ENCODE measurements at regions not wholly inside any gene's neighbourhood (a gene's known extent, or its start where the extent isn't known, plus 50 kb on each side); places are given as distances from the start of the nearest gene placed in this dataset.

GRCh38 chr6:156517088-156517487 lies 260.1 kb upstream of the ARID1B start:
- no peak for ATAC-seq
- TF ChIP-seq, protein P1, sequence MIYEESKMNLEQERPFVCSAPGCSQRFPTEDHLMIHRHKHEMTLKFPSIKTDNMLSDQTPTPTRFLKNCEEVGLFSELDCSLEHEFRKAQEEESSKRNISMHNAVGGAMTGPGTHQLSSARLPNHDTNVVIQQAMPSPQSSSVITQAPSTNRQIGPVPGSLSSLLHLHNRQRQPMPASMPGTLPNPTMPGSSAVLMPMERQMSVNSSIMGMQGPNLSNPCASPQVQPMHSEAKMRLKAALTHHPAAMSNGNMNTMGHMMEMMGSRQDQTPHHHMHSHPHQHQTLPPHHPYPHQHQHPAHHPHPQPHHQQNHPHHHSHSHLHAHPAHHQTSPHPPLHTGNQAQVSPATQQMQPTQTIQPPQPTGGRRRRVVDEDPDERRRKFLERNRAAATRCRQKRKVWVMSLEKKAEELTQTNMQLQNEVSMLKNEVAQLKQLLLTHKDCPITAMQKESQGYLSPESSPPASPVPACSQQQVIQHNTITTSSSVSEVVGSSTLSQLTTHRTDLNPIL (CRISPR knock-in tag; IDR thresholded peaks at IDR 0.05; ENCODE audit: low read depth) = no peak
- TF ChIP-seq TOX (CRISPR knock-in tag; IDR thresholded peaks at IDR 0.05; ENCODE audit: borderline replicate concordance) = no peak
- no peak for TF ChIP-seq POU6F1 (CRISPR knock-in tag; IDR thresholded peaks at IDR 0.05; ENCODE audit: borderline replicate concordance, low read depth)

DNA sequence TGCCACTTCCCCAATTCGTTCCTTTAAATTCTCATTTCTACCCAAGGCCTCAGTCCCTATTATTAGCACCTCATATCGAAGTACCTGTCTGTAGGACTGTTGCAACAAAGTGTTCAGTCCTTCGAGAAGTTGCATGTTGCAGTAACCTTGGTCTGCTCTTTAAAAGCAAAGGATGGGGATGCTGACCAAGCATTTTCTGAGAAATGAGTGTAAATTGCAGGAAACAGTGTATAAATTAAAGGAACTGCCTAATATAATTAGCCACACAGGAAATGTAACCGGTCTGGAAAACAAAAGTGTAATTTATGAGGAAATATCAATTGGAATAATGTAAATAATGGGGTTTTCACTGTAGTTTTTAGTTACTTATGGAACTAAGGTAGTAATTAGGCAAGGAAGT lies 261.9 kb upstream of the ARID1B start:
- TF ChIP-seq TOX (CRISPR knock-in tag; IDR thresholded peaks at IDR 0.05; ENCODE audit: borderline replicate concordance) (no peak), PPARA (CRISPR knock-in tag; IDR thresholded peaks at IDR 0.05; ENCODE audit: borderline replicate concordance) (no peak), CSDC2 (CRISPR knock-in tag; IDR thresholded peaks at IDR 0.05) (no peak), SNAI2 (CRISPR knock-in tag; IDR thresholded peaks at IDR 0.05) (no peak), ZC3H10 (CRISPR knock-in tag; IDR thresholded peaks at IDR 0.05) (no peak), RARB (CRISPR knock-in tag; IDR thresholded peaks at IDR 0.05) (no peak), ZFP3 (CRISPR knock-in tag; IDR thresholded peaks at IDR 0.05) (no peak), OSR1 (CRISPR knock-in tag; IDR thresholded peaks at IDR 0.05) (no peak), TCF4 (CRISPR knock-in tag; IDR thresholded peaks at IDR 0.05; ENCODE audit: borderline replicate concordance) (no peak), ISL1 (CRISPR knock-in tag; IDR thresholded peaks at IDR 0.05) (no peak), POU6F1 (CRISPR knock-in tag; IDR thresholded peaks at IDR 0.05; ENCODE audit: borderline replicate concordance, low read depth) (no peak), PATZ1 (CRISPR knock-in tag; IDR thresholded peaks at IDR 0.05; ENCODE audit: borderline replicate concordance) (no peak)
- TF ChIP-seq, protein P2, sequence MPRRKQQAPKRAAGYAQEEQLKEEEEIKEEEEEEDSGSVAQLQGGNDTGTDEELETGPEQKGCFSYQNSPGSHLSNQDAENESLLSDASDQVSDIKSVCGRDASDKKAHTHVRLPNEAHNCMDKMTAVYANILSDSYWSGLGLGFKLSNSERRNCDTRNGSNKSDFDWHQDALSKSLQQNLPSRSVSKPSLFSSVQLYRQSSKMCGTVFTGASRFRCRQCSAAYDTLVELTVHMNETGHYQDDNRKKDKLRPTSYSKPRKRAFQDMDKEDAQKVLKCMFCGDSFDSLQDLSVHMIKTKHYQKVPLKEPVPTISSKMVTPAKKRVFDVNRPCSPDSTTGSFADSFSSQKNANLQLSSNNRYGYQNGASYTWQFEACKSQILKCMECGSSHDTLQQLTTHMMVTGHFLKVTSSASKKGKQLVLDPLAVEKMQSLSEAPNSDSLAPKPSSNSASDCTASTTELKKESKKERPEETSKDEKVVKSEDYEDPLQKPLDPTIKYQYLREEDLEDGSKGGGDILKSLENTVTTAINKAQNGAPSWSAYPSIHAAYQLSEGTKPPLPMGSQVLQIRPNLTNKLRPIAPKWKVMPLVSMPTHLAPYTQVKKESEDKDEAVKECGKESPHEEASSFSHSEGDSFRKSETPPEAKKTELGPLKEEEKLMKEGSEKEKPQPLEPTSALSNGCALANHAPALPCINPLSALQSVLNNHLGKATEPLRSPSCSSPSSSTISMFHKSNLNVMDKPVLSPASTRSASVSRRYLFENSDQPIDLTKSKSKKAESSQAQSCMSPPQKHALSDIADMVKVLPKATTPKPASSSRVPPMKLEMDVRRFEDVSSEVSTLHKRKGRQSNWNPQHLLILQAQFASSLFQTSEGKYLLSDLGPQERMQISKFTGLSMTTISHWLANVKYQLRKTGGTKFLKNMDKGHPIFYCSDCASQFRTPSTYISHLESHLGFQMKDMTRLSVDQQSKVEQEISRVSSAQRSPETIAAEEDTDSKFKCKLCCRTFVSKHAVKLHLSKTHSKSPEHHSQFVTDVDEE (CRISPR knock-in tag; IDR thresholded peaks at IDR 0.05) = no peak
- TF ChIP-seq, protein P3, sequence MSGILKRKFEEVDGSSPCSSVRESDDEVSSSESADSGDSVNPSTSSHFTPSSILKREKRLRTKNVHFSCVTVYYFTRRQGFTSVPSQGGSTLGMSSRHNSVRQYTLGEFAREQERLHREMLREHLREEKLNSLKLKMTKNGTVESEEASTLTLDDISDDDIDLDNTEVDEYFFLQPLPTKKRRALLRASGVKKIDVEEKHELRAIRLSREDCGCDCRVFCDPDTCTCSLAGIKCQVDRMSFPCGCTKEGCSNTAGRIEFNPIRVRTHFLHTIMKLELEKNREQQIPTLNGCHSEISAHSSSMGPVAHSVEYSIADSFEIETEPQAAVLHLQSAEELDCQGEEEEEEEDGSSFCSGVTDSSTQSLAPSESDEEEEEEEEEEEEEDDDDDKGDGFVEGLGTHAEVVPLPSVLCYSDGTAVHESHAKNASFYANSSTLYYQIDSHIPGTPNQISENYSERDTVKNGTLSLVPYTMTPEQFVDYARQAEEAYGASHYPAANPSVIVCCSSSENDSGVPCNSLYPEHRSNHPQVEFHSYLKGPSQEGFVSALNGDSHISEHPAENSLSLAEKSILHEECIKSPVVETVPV (CRISPR knock-in tag; IDR thresholded peaks at IDR 0.05) = no peak
- TF ChIP-seq, protein P1 (CRISPR knock-in tag; IDR thresholded peaks at IDR 0.05; ENCODE audit: low read depth) = no peak
- ATAC-seq = no peak

GRCh38 chr6:156513504-156513903 lies 263.7 kb upstream of the ARID1B start:
- ATAC-seq = no peak
- no peak for TF ChIP-seq PPARA (CRISPR knock-in tag; IDR thresholded peaks at IDR 0.05; ENCODE audit: borderline replicate concordance)
- no peak for TF ChIP-seq POU6F1 (CRISPR knock-in tag; IDR thresholded peaks at IDR 0.05; ENCODE audit: borderline replicate concordance, low read depth)
- no peak for TF ChIP-seq ESRRG (CRISPR knock-in tag; IDR thresholded peaks at IDR 0.05)
- TF ChIP-seq ZNF70 (CRISPR knock-in tag; IDR thresholded peaks at IDR 0.05) = no peak
- TF ChIP-seq BACH2 (CRISPR knock-in tag; IDR thresholded peaks at IDR 0.05; ENCODE audit: borderline replicate concordance) = no peak
- TF ChIP-seq, protein P3 (CRISPR knock-in tag; IDR thresholded peaks at IDR 0.05) = no peak
- TF ChIP-seq ARNTL (CRISPR knock-in tag; IDR thresholded peaks at IDR 0.05; ENCODE audit: borderline replicate concordance, low read depth) = no peak
